WERI-Rb-1 (cell line): ENCODE measurements at regions not wholly inside any gene's neighbourhood (a gene's known extent, or its start where the extent isn't known, plus 50 kb on each side); places are given as distances from the start of the nearest gene placed in this dataset.

ENCODE experiments used
- DNase-seq: peaks from one replicate; pipeline ENCODE4 v3.0.0-alpha.2; 2020
- H3K27ac ChIP-seq: fragments of 250-450 bp; sonication (Bioruptor Pico); 2 replicates; pipeline ENCODE4 v1.5.1; 2020; ENCODE audit warnings: mild to moderate bottlenecking, moderate library complexity
- H3K27me3 ChIP-seq: fragments of 250-450 bp; sonication (Bioruptor Pico); 2 replicates; pipeline ENCODE4 v1.5.1; 2021; ENCODE audit warnings: mild to moderate bottlenecking, low read depth, moderate library complexity; ENCODE audit not compliant: insufficient read depth, severe bottlenecking
- H3K36me3 ChIP-seq: fragments of 250-450 bp; sonication (Bioruptor Pico); 2 replicates; pipeline ENCODE4 v1.5.1; 2020; ENCODE audit warnings: mild to moderate bottlenecking, moderate library complexity
- H3K4me3 ChIP-seq: 2 replicates; pipeline ENCODE4 v1.5.1; 2011; ENCODE audit warnings: low read depth, mild to moderate bottlenecking, control low read depth, low read length
- H3K9me3 ChIP-seq: fragments of 250-450 bp; sonication (Bioruptor Pico); 2 replicates; pipeline ENCODE4 v1.5.1; 2021; ENCODE audit warnings: mild to moderate bottlenecking, moderate library complexity; ENCODE audit not compliant: severe bottlenecking
- CTCF ChIP-seq: IDR thresholded peaks from 2 replicates; pipeline ENCODE4 v1.5.1; 2011; ENCODE audit warnings: low read depth, mild to moderate bottlenecking, control low read depth, inconsistent platforms, low read length

- TF ChIP-seq CTCF: no peak
- no peak overlapping the region for H3K4me3 ChIP-seq
- no peaks in the 10 kb centered on the region for H3K36me3 ChIP-seq
- H3K27me3 ChIP-seq: no peaks in the 10 kb centered on the region
- no peak overlapping the region for H3K27ac ChIP-seq
- H3K9me3 ChIP-seq: peaks cover 7% of the 10 kb centered on the region
- DNase-seq: no peak
Measured at GRCh38 chr20:11807054-11808048, 110.3 kb upstream of the BTBD3 start.

- H3K36me3 ChIP-seq: no peaks in the 10 kb centered on the region
- H3K27me3 ChIP-seq: no peaks in the 10 kb centered on the region
- TF ChIP-seq CTCF: no peak
- H3K4me3 ChIP-seq: no peak overlapping the region
- H3K9me3 ChIP-seq: peaks cover under 1% of the 10 kb centered on the region
- H3K27ac ChIP-seq: no peak overlapping the region
- no peak for DNase-seq
Measured at GRCh38 chr20:11808841-11809240, 108.9 kb upstream of the BTBD3 start.

GRCh38 chr20:11810311-11811083 lies 107.2 kb upstream of the BTBD3 start:
- Histone ChIP-seq H3K4me3 (no peak overlapping the region), H3K9me3 (no peaks in the 10 kb centered on the region), H3K27me3 (no peaks in the 10 kb centered on the region), H3K27ac (no peak overlapping the region), H3K36me3 (no peaks in the 10 kb centered on the region)
- TF ChIP-seq CTCF: no peak
- no peak for DNase-seq

GRCh38 chr20:11813106-11813890 lies 104.4 kb upstream of the BTBD3 start:
- H3K9me3 ChIP-seq: no peaks in the 10 kb centered on the region
- H3K27me3 ChIP-seq: no peaks in the 10 kb centered on the region
- TF ChIP-seq CTCF: no peak
- H3K4me3 ChIP-seq: no peak overlapping the region
- no peak for DNase-seq
- no peaks in the 10 kb centered on the region for H3K36me3 ChIP-seq
- no peak overlapping the region for H3K27ac ChIP-seq

- no peaks in the 10 kb centered on the region for H3K9me3 ChIP-seq
- H3K27ac ChIP-seq: no peak overlapping the region
- TF ChIP-seq CTCF: no peak
- no peaks in the 10 kb centered on the region for H3K27me3 ChIP-seq
- H3K36me3 ChIP-seq: no peaks in the 10 kb centered on the region
- DNase-seq: no peak
- no peak overlapping the region for H3K4me3 ChIP-seq
Measured at GRCh38 chr20:11814267-11814666, 103.4 kb upstream of the BTBD3 start.
